ENCODE measurements at regions not wholly inside any gene's neighbourhood (a gene's known extent, or its start where the extent isn't known, plus 50 kb on each side); places are given as distances from the start of the nearest gene placed in this dataset.
"Not testable (repeated sequence)": the region's sequence is repeated elsewhere in the genome, so short reads cannot be mapped to it uniquely, and the experiment has no call there.

DNA sequence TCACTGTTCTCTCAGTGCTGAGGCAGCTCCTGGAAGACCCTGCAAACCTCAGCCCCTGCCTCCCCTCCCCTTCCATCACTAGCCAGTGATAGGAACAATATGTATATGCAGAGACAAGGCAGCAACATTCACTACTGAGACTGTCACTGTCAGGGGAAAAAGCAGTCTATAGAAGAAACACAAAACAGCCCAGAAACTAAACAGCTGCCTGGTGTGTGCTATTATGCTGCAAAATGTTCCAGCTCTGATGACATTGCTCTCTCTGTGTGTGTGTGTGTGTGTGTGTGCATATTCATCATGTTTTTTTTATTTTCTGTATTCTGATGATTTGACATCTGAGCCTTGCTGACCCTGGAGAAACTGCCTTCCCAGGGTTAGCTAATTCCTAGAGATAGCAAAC lies 147.2 kb downstream of the SPATA18 start:
- FAIRE-seq: no peak
- TF ChIP-seq TAF1 (IDR thresholded peaks at IDR 0.05; ENCODE audit: borderline replicate concordance, low read depth, low read length): no peak
- TF ChIP-seq POLR2A (IDR thresholded peaks at IDR 0.05; ENCODE audit: low read depth, low read length): no peak
- TF ChIP-seq POLR2AphosphoS5 (IDR thresholded peaks at IDR 0.05; ENCODE audit: low read depth, low read length): no peak
- no peak for DNase-seq (ENCODE audit: insufficient read length)

DNA sequence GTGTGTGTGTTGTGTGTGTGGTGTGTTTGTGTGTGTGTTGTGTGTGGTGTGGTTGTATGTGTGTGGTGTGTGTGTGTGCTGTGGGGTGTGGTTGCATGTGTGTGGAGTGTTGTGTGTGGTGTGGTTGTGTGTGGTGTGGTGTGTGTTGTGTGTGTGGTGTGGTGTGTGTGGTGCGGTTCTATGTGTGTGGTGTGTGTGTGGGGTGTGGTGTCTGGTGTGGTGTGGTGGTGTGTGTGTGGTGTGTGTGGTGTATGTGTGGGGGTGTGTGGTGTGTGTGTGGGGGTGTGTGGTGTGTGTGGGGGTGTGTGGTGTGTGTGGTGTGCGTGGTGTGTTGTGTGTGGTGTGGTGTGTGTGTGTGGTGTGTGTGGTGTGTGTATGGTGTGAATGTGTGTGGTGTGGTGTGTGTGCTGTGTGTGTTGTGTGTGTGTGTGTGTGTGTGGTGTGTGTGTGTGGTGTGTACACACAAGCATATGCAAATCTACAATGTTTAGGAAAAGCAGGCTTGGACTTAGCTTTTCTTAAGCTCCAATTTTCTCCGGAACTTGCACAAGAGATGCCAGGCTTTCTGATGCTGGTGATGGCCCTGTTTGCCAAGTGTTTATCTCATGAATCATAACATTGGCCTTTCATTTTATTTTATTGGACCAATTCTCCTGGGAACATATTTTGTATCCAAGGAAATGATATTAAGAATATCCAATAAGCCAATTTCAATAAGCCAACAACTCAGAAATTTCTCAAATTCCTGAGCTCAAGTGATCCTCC lies 148.7 kb downstream of the SPATA18 start:
- FAIRE-seq (peak; percentile 91), DNase-seq (ENCODE audit: insufficient read length) (no peak)
- no peak for TF ChIP-seq TAF1 (IDR thresholded peaks at IDR 0.05; ENCODE audit: borderline replicate concordance, low read depth, low read length)
- TF ChIP-seq POLR2AphosphoS5 (IDR thresholded peaks at IDR 0.05; ENCODE audit: low read depth, low read length): no peak
- TF ChIP-seq POLR2A (IDR thresholded peaks at IDR 0.05; ENCODE audit: low read depth, low read length): no peak

DNA sequence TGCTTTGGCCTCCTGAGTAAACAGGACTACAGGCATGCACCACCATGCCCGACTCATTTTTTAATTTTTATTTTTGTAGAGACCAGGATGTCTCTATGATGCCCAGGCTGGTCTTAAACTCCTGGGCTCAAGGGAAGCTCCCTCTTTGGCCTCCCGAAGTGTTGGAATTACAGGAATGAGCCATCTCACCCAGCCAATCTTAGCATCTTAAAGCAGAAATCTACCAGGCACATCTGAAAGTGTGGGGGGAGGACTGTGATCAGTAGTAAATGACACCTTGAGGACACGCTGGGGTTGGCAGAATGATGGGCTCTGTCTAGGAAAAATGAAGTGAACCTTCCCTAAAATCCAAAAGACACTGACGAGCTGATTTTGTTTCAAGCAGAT lies 149.2 kb downstream of the SPATA18 start:
- no peak for TF ChIP-seq POLR2AphosphoS5 (IDR thresholded peaks at IDR 0.05; ENCODE audit: low read depth, low read length)
- TF ChIP-seq POLR2A (IDR thresholded peaks at IDR 0.05; ENCODE audit: low read depth, low read length): no peak
- no peak for TF ChIP-seq TAF1 (IDR thresholded peaks at IDR 0.05; ENCODE audit: borderline replicate concordance, low read depth, low read length)
- DNase-seq (ENCODE audit: insufficient read length) (no peak), FAIRE-seq (no peak)

DNA sequence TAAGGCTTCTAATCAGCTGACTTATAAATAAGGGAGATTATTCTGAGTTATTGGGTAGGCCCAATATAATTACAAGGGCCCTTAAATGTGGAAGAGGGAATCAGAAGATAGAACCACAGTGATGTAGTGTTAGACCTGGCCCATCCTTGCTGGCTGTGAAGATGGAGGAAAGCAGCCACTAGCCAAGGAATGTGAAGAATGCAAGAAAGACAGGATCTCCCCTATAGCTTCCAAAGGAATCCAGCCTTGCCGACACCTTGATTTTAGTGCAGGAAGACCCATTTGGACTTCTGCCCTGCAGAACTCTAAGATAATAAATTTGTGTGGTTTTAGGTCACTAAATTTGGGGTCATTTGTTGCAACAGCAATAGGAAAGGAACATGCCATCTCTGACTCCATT lies 150.6 kb downstream of the SPATA18 start:
- no peak for FAIRE-seq
- no peak for TF ChIP-seq POLR2AphosphoS5 (IDR thresholded peaks at IDR 0.05; ENCODE audit: low read depth, low read length)
- no peak for TF ChIP-seq POLR2A (IDR thresholded peaks at IDR 0.05; ENCODE audit: low read depth, low read length)
- no peak for TF ChIP-seq TAF1 (IDR thresholded peaks at IDR 0.05; ENCODE audit: borderline replicate concordance, low read depth, low read length)
- no peak for DNase-seq (ENCODE audit: insufficient read length)

DNA sequence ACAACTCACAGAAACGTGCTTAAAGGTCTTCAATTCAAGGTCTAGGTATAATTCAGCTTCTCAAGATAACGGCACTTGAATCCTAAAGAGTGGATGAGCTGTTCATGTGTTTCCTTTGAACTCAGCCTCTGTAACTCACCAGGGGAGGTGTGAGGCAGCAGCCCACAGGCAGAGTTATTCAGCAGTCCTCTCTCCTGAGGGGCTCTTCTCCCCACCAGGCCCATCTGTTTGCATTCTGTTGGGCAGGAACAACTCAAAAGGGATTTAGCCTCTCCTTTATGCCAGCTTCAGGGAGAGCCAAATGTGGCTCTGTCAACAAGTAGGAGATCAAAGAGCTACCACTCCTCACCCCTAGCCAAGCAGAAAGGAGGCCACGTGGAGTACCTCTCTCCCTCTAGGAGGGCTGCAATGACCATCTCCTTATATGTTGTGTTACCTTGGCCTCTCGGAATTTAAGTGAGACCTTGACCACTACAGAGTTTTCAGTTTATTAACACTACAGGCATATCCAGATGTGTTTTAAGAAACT lies 151.2 kb downstream of the SPATA18 start:
- DNase-seq (ENCODE audit: insufficient read length) (no peak), FAIRE-seq (no peak)
- no peak for TF ChIP-seq TAF1 (IDR thresholded peaks at IDR 0.05; ENCODE audit: borderline replicate concordance, low read depth, low read length)
- TF ChIP-seq POLR2A (IDR thresholded peaks at IDR 0.05; ENCODE audit: low read depth, low read length): no peak
- no peak for TF ChIP-seq POLR2AphosphoS5 (IDR thresholded peaks at IDR 0.05; ENCODE audit: low read depth, low read length)

DNA sequence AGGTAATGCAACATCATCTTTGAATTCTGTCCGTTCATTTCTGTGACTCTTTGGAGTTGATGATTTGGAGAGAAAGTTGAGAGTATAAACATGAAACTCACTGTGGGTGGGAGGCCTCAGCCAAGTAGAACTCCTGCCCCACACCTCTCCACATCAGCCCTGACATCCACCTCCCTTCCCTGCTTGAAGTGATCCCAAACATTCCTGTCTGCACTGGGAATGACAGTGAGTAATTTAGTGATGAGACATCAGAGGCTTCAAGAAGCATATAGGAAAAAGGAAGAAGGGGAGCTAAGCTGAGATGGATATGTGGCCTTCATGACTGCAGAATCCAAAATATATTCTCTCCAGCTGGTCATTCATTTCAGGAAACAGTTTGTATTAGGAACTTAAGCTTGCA lies 151.8 kb downstream of the SPATA18 start:
- FAIRE-seq: no peak
- TF ChIP-seq POLR2A (IDR thresholded peaks at IDR 0.05; ENCODE audit: low read depth, low read length) (no peak), POLR2AphosphoS5 (IDR thresholded peaks at IDR 0.05; ENCODE audit: low read depth, low read length) (no peak), TAF1 (IDR thresholded peaks at IDR 0.05; ENCODE audit: borderline replicate concordance, low read depth, low read length) (no peak)
- DNase-seq (ENCODE audit: insufficient read length): no peak

DNA sequence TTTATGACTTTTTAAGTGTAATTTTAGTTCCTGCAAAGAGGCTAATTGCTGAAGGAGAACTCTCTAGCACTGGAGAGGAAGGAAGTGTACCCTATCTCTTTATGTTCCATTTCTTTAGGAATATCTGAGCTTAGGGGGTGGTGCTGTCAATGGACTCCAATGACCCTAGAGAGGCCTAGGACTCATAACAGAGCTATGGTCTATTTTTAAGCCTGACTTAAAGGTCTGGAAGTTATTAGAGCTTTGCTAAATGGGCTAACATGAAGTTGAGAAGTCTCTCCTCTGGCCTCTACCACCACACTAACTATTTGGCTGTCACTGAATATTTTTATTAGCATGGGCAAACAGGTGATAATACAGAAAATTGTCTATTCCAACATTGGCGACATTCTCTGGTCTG lies 152.2 kb downstream of the SPATA18 start:
- DNase-seq (ENCODE audit: insufficient read length): no peak
- FAIRE-seq: no peak
- no peak for TF ChIP-seq TAF1 (IDR thresholded peaks at IDR 0.05; ENCODE audit: borderline replicate concordance, low read depth, low read length)
- no peak for TF ChIP-seq POLR2A (IDR thresholded peaks at IDR 0.05; ENCODE audit: low read depth, low read length)
- no peak for TF ChIP-seq POLR2AphosphoS5 (IDR thresholded peaks at IDR 0.05; ENCODE audit: low read depth, low read length)

DNA sequence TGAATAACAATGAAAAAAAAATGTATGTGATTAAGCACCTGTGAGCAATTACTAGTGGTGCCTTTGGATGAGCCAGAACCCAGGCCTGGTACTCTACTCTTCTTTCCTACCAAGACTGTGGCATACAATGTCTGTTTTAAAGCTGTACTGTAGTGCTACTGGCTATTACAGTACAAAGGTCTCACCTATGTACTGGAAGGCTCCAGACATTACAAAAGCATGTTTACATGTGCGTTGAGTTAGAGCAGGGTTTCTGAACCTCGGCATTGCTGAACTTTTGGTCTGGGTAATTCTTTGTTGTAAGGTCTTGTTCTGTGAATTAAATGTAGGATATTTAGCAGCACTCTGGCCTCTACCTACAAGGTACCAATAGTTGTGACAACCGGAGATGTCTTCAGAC lies 153.8 kb downstream of the SPATA18 start:
- TF ChIP-seq POLR2AphosphoS5 (IDR thresholded peaks at IDR 0.05; ENCODE audit: low read depth, low read length) (no peak), POLR2A (IDR thresholded peaks at IDR 0.05; ENCODE audit: low read depth, low read length) (no peak), TAF1 (IDR thresholded peaks at IDR 0.05; ENCODE audit: borderline replicate concordance, low read depth, low read length) (no peak)
- FAIRE-seq: no peak
- no peak for DNase-seq (ENCODE audit: insufficient read length)

DNA sequence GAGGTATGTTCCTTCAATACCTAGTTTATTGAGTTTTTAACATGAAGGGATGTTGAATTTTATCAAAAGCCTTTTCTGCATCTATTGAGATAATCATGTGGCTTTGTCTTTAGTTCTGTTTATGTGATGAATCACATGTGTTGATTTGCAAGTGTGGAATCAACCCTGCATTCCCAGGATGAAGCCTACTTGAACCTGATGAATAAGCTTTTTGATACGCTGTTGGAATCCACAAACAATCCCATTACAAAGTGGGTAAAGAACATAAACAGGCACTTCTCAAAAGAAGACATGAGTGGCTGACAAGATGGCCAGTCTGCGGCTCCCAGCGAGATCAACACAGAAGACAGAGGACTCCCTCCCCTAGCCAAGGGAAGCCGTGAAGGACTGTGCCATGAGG lies 156.0 kb downstream of the SPATA18 start:
- not testable (repeated sequence) for FAIRE-seq; DNase-seq (ENCODE audit: insufficient read length)

DNA sequence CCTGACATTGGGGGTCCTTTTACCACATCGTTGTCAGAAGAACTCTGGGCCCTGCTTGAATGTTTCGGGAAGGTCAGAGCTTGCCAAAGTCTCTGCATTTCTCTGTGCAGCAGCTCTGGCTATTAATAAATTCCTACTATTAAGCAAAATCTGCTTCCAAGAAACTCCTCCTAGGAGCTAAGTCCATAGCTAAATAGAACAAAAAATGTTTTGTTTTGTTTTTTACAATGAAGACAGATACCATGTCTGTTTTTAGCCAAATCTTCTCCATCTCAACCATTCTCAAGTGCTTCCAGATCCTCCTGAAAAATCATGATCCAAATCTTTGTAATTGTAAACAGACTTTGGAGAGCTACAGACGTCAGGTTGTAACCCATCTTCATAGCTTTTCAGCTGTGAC lies 161.6 kb downstream of the SPATA18 start:
- DNase-seq (ENCODE audit: insufficient read length) (no peak), FAIRE-seq (no peak)
- TF ChIP-seq POLR2AphosphoS5 (IDR thresholded peaks at IDR 0.05; ENCODE audit: low read depth, low read length) (no peak), TAF1 (IDR thresholded peaks at IDR 0.05; ENCODE audit: borderline replicate concordance, low read depth, low read length) (no peak), POLR2A (IDR thresholded peaks at IDR 0.05; ENCODE audit: low read depth, low read length) (no peak)

DNA sequence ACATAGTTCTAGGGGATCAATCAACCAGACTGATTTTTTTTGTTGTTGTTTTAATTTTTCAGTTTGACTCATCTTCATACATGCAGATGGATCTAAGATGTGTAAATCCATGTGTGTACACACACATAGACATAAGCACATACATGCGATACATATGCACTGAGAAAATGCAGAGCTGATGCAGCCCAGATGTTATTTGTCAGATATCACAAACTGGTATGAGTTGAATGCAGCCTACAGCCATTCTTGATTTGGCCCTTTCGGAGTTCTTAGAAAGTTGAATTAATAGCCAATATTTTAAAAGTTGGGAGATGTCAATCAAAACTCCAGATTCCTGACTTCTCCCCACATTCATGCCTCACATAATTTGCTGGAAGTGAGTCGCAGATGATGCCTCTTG lies 180.4 kb downstream of the SPATA18 start:
- no peak for FAIRE-seq
- DNase-seq (ENCODE audit: insufficient read length): no peak
- TF ChIP-seq TAF1 (IDR thresholded peaks at IDR 0.05; ENCODE audit: borderline replicate concordance, low read depth, low read length) (no peak), POLR2AphosphoS5 (IDR thresholded peaks at IDR 0.05; ENCODE audit: low read depth, low read length) (no peak), POLR2A (IDR thresholded peaks at IDR 0.05; ENCODE audit: low read depth, low read length) (no peak)

DNA sequence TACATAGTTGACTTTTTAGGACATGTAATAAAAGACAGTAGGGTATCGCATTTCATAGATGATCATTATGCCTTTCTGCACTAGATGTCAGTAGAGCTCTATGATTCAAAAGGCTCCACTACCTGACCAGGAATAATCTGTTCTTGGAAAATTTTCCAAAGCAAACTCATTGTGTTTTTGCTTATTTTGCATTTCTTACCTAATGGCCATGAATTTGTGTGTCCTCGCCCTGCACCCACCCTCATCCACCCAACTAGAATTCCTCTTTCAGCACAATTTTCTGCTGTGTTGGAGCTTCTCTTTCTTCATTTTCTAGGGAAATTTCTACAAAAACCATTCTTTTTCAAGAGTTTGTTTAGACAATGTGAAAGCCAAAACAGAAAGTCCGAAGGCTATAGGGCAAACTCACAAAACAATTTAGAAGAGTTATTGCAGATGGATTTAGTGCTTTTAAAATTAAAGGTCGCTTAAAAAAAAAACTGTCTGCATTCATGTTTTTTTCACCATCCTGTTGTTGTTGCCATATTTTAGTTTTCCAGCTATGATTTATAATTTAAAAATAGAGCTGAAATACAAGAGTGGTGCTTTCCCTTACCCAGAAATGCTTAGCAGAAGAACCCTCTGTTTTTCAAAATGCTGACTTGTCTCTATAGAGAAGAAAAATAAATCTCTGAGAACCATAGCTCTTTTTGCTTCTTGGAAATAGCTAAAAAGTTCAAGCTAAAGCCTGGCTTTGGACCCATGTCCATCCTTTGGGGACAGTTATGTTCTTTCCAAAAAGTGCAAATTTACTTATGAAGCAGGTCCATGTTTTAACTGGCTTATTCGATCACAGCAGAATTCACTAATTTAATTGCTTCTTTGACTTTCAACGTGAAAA lies 183.7 kb downstream of the SPATA18 start:
- no peak for DNase-seq (ENCODE audit: insufficient read length)
- TF ChIP-seq TAF1 (IDR thresholded peaks at IDR 0.05; ENCODE audit: borderline replicate concordance, low read depth, low read length): no peak
- no peak for TF ChIP-seq POLR2A (IDR thresholded peaks at IDR 0.05; ENCODE audit: low read depth, low read length)
- TF ChIP-seq POLR2AphosphoS5 (IDR thresholded peaks at IDR 0.05; ENCODE audit: low read depth, low read length): no peak
- FAIRE-seq: no peak
